ENCODE measurements at regions not wholly inside any gene's neighbourhood (a gene's known extent, or its start where the extent isn't known, plus 50 kb on each side); places are given as distances from the start of the nearest gene placed in this dataset.

GRCh38 chr14:38387821-38388220 is 131.9 kb upstream of the CLEC14A start:
- H3K9me2 ChIP-seq (ENCODE audit: insufficient read depth): no peaks in the 10 kb centered on the region
- no peaks in the 10 kb centered on the region for H3K4me1 ChIP-seq (replicated peaks; ENCODE audit: insufficient read depth)
- no peaks in the 10 kb centered on the region for H3F3A ChIP-seq (ENCODE audit: insufficient read depth, low read depth)
- no peaks in the 10 kb centered on the region for H3K36me3 ChIP-seq (ENCODE audit: low read depth)
- POLR2A ChIA-PET (ENCODE audit: unreplicated experiment): no interaction called here
- no peaks in the 10 kb centered on the region for H3K79me2 ChIP-seq (ENCODE audit: low read depth)
- no peak overlapping the region for H3K27ac ChIP-seq
- TF ChIP-seq CTCF (conservative IDR thresholded peaks at IDR 0.05) (no peak), EZH2 (IDR thresholded peaks at IDR 0.05; ENCODE audit: low read depth) (no peak)
- no peaks in the 10 kb centered on the region for H3K9me3 ChIP-seq (ENCODE audit: insufficient read depth, low read depth)
- intact Hi-C loops (cut with micrococcal nuclease; ENCODE audit: unreplicated experiment): no loop called here
- H3K27me3 ChIP-seq (ENCODE audit: insufficient read depth, low read depth): no peaks in the 10 kb centered on the region
- H3K4me2 ChIP-seq: no peak overlapping the region
- H3K4me3 ChIP-seq: no peak overlapping the region
- CTCF ChIA-PET: no interaction called here
- H2AFZ ChIP-seq: no peak overlapping the region
- H4K20me1 ChIP-seq (ENCODE audit: insufficient read depth): no peaks in the 10 kb centered on the region
- no TSS peak for BruUV-seq (replicated peaks)
- no peak for DNase-seq

GRCh38 chr14:38385836-38386235 is 129.9 kb upstream of the CLEC14A start:
- Histone ChIP-seq H4K20me1 (ENCODE audit: insufficient read depth) (no peaks in the 10 kb centered on the region), H3K27ac (no peak overlapping the region), H3K79me2 (ENCODE audit: low read depth) (no peaks in the 10 kb centered on the region), H3K4me3 (no peak overlapping the region), H3K9me2 (ENCODE audit: insufficient read depth) (no peaks in the 10 kb centered on the region), H3K36me3 (ENCODE audit: low read depth) (no peaks in the 10 kb centered on the region), H3K9me3 (ENCODE audit: insufficient read depth, low read depth) (no peaks in the 10 kb centered on the region), H2AFZ (no peak overlapping the region), H3K4me1 (replicated peaks; ENCODE audit: insufficient read depth) (no peaks in the 10 kb centered on the region), H3F3A (ENCODE audit: insufficient read depth, low read depth) (no peaks in the 10 kb centered on the region), H3K27me3 (ENCODE audit: insufficient read depth, low read depth) (no peaks in the 10 kb centered on the region), H3K4me2 (no peak overlapping the region)
- ChIA-PET CTCF (no interaction called here), POLR2A (ENCODE audit: unreplicated experiment) (no interaction called here)
- DNase-seq: no peak
- intact Hi-C loops (cut with micrococcal nuclease; ENCODE audit: unreplicated experiment): no loop called here
- no TSS peak for BruUV-seq (replicated peaks)
- TF ChIP-seq CTCF (conservative IDR thresholded peaks at IDR 0.05): no peak
- TF ChIP-seq EZH2 (IDR thresholded peaks at IDR 0.05; ENCODE audit: low read depth): no peak

- no peaks in the 10 kb centered on the region for H3K9me2 ChIP-seq (ENCODE audit: insufficient read depth)
- H3K4me3 ChIP-seq: no peak overlapping the region
- H3K4me1 ChIP-seq (replicated peaks; ENCODE audit: insufficient read depth): no peaks in the 10 kb centered on the region
- no peaks in the 10 kb centered on the region for H3F3A ChIP-seq (ENCODE audit: insufficient read depth, low read depth)
- H3K4me2 ChIP-seq: no peak overlapping the region
- H2AFZ ChIP-seq: no peak overlapping the region
- no peaks in the 10 kb centered on the region for H3K36me3 ChIP-seq (ENCODE audit: low read depth)
- no peaks in the 10 kb centered on the region for H3K27me3 ChIP-seq (ENCODE audit: insufficient read depth, low read depth)
- TF ChIP-seq CTCF (conservative IDR thresholded peaks at IDR 0.05) (no peak), EZH2 (IDR thresholded peaks at IDR 0.05; ENCODE audit: low read depth) (no peak)
- ChIA-PET POLR2A (ENCODE audit: unreplicated experiment) (no interaction called here), CTCF (no interaction called here)
- intact Hi-C loops (cut with micrococcal nuclease; ENCODE audit: unreplicated experiment): no loop called here
- no peaks in the 10 kb centered on the region for H3K79me2 ChIP-seq (ENCODE audit: low read depth)
- no peaks in the 10 kb centered on the region for H4K20me1 ChIP-seq (ENCODE audit: insufficient read depth)
- H3K27ac ChIP-seq: no peak overlapping the region
- no TSS peak for BruUV-seq (replicated peaks)
- no peak for DNase-seq
- H3K9me3 ChIP-seq (ENCODE audit: insufficient read depth, low read depth): no peaks in the 10 kb centered on the region
These were observed 129.4 kb upstream of the CLEC14A start for GRCh38 chr14:38385343-38385742.
